T-helper 1 cell treated with Interleukin-12 subunit alpha and Interleukin-12 subunit beta and Interleukin-4 antibody, amounts not matched to agents 30 μg/mL and 1 μg/mL, for 36 hours (primary cell): ENCODE measurements at regions not wholly inside any gene's neighbourhood (a gene's known extent, or its start where the extent isn't known, plus 50 kb on each side); places are given as distances from the start of the nearest gene placed in this dataset.

Experiments used
- H3K27ac Mint-ChIP-seq: one replicate; pipeline ENCODE4 v1.8.0; 2021; ENCODE audit warnings: mild to moderate bottlenecking, mixed read lengths
- H3K27me3 Mint-ChIP-seq: one replicate; pipeline ENCODE4 v1.8.0; 2021; ENCODE audit warnings: low read depth, mixed read lengths
- H3K36me3 Mint-ChIP-seq: one replicate; pipeline ENCODE4 v1.8.0; 2021; ENCODE audit warnings: low read depth, mixed read lengths
- H3K4me1 Mint-ChIP-seq: one replicate; pipeline ENCODE4 v1.8.0; 2021; ENCODE audit warnings: low read depth, mixed read lengths
- H3K4me3 Mint-ChIP-seq: one replicate; pipeline ENCODE4 v1.8.0; 2021; ENCODE audit warnings: mild to moderate bottlenecking, moderate library complexity, mixed read lengths
- H3K9me3 Mint-ChIP-seq: one replicate; pipeline ENCODE4 v1.8.0; 2021; ENCODE audit warnings: mixed read lengths

GRCh38 chr1:87508247-87508787 lies 179.6 kb downstream of the LMO4 start:
- H3K9me3 Mint-ChIP-seq, result no peaks in the 10 kb centered on the region
- no peak overlapping the region for H3K27ac Mint-ChIP-seq
- H3K36me3 Mint-ChIP-seq, result no peaks in the 10 kb centered on the region
- no peak overlapping the region for H3K4me3 Mint-ChIP-seq
- peaks cover 4% of the 10 kb centered on the region for H3K27me3 Mint-ChIP-seq
- H3K4me1 Mint-ChIP-seq, result no peaks in the 10 kb centered on the region

GRCh38 chr1:87510540-87510939 lies 181.9 kb downstream of the LMO4 start:
- Mint-ChIP-seq H3K27ac (no peak overlapping the region), H3K4me3 (no peak overlapping the region), H3K4me1 (no peaks in the 10 kb centered on the region), H3K27me3 (peaks cover 9% of the 10 kb centered on the region), H3K9me3 (no peaks in the 10 kb centered on the region), H3K36me3 (no peaks in the 10 kb centered on the region)

GRCh38 chr1:87511449-87511848 lies 182.8 kb downstream of the LMO4 start:
- Mint-ChIP-seq H3K4me1 (no peaks in the 10 kb centered on the region), H3K36me3 (no peaks in the 10 kb centered on the region), H3K27ac (no peak overlapping the region), H3K27me3 (peaks cover 9% of the 10 kb centered on the region), H3K4me3 (no peak overlapping the region), H3K9me3 (no peaks in the 10 kb centered on the region)

- peaks cover 9% of the 10 kb centered on the region for H3K27me3 Mint-ChIP-seq
- no peak overlapping the region for H3K27ac Mint-ChIP-seq
- no peaks in the 10 kb centered on the region for H3K9me3 Mint-ChIP-seq
- H3K4me1 Mint-ChIP-seq, result no peaks in the 10 kb centered on the region
- H3K4me3 Mint-ChIP-seq, result no peak overlapping the region
- H3K36me3 Mint-ChIP-seq, result no peaks in the 10 kb centered on the region
Observed at GRCh38 chr1:87512431-87512830, 183.8 kb downstream of the LMO4 start.

GRCh38 chr1:87513255-87513654 lies 184.6 kb downstream of the LMO4 start:
- H3K4me3 Mint-ChIP-seq, result no peak overlapping the region
- H3K9me3 Mint-ChIP-seq, result no peaks in the 10 kb centered on the region
- H3K4me1 Mint-ChIP-seq, result no peaks in the 10 kb centered on the region
- H3K27me3 Mint-ChIP-seq, result peaks cover 9% of the 10 kb centered on the region
- H3K36me3 Mint-ChIP-seq, result no peaks in the 10 kb centered on the region
- H3K27ac Mint-ChIP-seq, result no peak overlapping the region

GRCh38 chr1:87513966-87514660 lies 185.4 kb downstream of the LMO4 start:
- no peak overlapping the region for H3K27ac Mint-ChIP-seq
- no peaks in the 10 kb centered on the region for H3K9me3 Mint-ChIP-seq
- peaks cover 9% of the 10 kb centered on the region for H3K27me3 Mint-ChIP-seq
- H3K4me1 Mint-ChIP-seq, result no peaks in the 10 kb centered on the region
- H3K36me3 Mint-ChIP-seq, result no peaks in the 10 kb centered on the region
- no peak overlapping the region for H3K4me3 Mint-ChIP-seq

- no peaks in the 10 kb centered on the region for H3K9me3 Mint-ChIP-seq
- no peak overlapping the region for H3K4me3 Mint-ChIP-seq
- no peaks in the 10 kb centered on the region for H3K4me1 Mint-ChIP-seq
- H3K27me3 Mint-ChIP-seq, result peaks cover 9% of the 10 kb centered on the region
- no peaks in the 10 kb centered on the region for H3K36me3 Mint-ChIP-seq
- H3K27ac Mint-ChIP-seq, result no peak overlapping the region
Observed at GRCh38 chr1:87515781-87516180, 187.1 kb downstream of the LMO4 start.

GRCh38 chr1:87518794-87519193 lies 190.1 kb downstream of the LMO4 start:
- Mint-ChIP-seq H3K4me1 (no peaks in the 10 kb centered on the region), H3K4me3 (no peak overlapping the region), H3K36me3 (no peaks in the 10 kb centered on the region), H3K27me3 (peaks cover 6% of the 10 kb centered on the region), H3K27ac (no peak overlapping the region), H3K9me3 (no peaks in the 10 kb centered on the region)

- no peak overlapping the region for H3K27ac Mint-ChIP-seq
Observed at GRCh38 chr1:87521452-87521851, 192.8 kb downstream of the LMO4 start.

GRCh38 chr1:87523466-87523865 lies 194.8 kb downstream of the LMO4 start:
- no peak overlapping the region for H3K27ac Mint-ChIP-seq

More at GRCh38 chr1:87521452-87521851, 192.8 kb downstream of the LMO4 start:
- no peaks in the 10 kb centered on the region for H3K4me1 Mint-ChIP-seq
- H3K36me3 Mint-ChIP-seq, result no peaks in the 10 kb centered on the region
- H3K27me3 Mint-ChIP-seq, result peaks cover 3% of the 10 kb centered on the region
- H3K9me3 Mint-ChIP-seq, result no peaks in the 10 kb centered on the region
- no peak overlapping the region for H3K4me3 Mint-ChIP-seq

GRCh38 chr1:87524021-87524754 lies 195.5 kb downstream of the LMO4 start:
- no peaks in the 10 kb centered on the region for H3K9me3 Mint-ChIP-seq
- no peak overlapping the region for H3K27ac Mint-ChIP-seq
- no peaks in the 10 kb centered on the region for H3K36me3 Mint-ChIP-seq
- peaks cover 3% of the 10 kb centered on the region for H3K27me3 Mint-ChIP-seq
- H3K4me1 Mint-ChIP-seq, result no peaks in the 10 kb centered on the region
- H3K4me3 Mint-ChIP-seq, result no peak overlapping the region

More at GRCh38 chr1:87523466-87523865, 194.8 kb downstream of the LMO4 start:
- Mint-ChIP-seq H3K4me3 (no peak overlapping the region), H3K9me3 (no peaks in the 10 kb centered on the region), H3K27me3 (peaks cover 3% of the 10 kb centered on the region), H3K36me3 (no peaks in the 10 kb centered on the region), H3K4me1 (no peaks in the 10 kb centered on the region)

- Mint-ChIP-seq H3K27me3 (peaks cover 7% of the 10 kb centered on the region), H3K27ac (no peak overlapping the region), H3K4me1 (no peaks in the 10 kb centered on the region), H3K36me3 (no peaks in the 10 kb centered on the region), H3K4me3 (no peak overlapping the region), H3K9me3 (no peaks in the 10 kb centered on the region)
Observed at GRCh38 chr1:87528754-87529517, 200.3 kb downstream of the LMO4 start.

GRCh38 chr1:87530042-87530807 lies 201.5 kb downstream of the LMO4 start:
- H3K9me3 Mint-ChIP-seq, result no peaks in the 10 kb centered on the region
- no peaks in the 10 kb centered on the region for H3K4me1 Mint-ChIP-seq
- H3K36me3 Mint-ChIP-seq, result no peaks in the 10 kb centered on the region
- H3K27me3 Mint-ChIP-seq, result peaks cover 3% of the 10 kb centered on the region
- H3K4me3 Mint-ChIP-seq, result no peak overlapping the region
- no peak overlapping the region for H3K27ac Mint-ChIP-seq

- Mint-ChIP-seq H3K27ac (no peak overlapping the region), H3K36me3 (no peaks in the 10 kb centered on the region), H3K27me3 (peaks cover 3% of the 10 kb centered on the region), H3K4me3 (no peak overlapping the region), H3K9me3 (no peaks in the 10 kb centered on the region), H3K4me1 (no peaks in the 10 kb centered on the region)
Observed at GRCh38 chr1:87535551-87535950, 206.9 kb downstream of the LMO4 start.
